Eye (tissue), 1 donor: ENCODE measurements at regions not wholly inside any gene's neighbourhood (a gene's known extent, or its start where the extent isn't known, plus 50 kb on each side); places are given as distances from the start of the nearest gene placed in this dataset.
"Not testable (repeated sequence)": the region's sequence is repeated elsewhere in the genome, so short reads cannot be mapped to it uniquely, and the experiment has no call there.

Experiments
- DNase-seq: peaks from one replicate; pipeline ENCODE4 v3.0.0-alpha.2; 2015

GRCh38 chr10:91745090-91745831, 53.0 kb upstream of the TNKS2 start:
- DNase-seq = no peak

- no peak for DNase-seq
Observed at GRCh38 chr10:91743465-91743864, 54.8 kb upstream of the TNKS2 start.

- DNase-seq = no peak
Observed at GRCh38 chr10:91742229-91742628, 56.0 kb upstream of the TNKS2 start.

- DNase-seq = no peak
Observed at GRCh38 chr10:91741356-91741755, 56.9 kb upstream of the TNKS2 start.

GRCh38 chr10:91740353-91740924, 57.8 kb upstream of the TNKS2 start:
- DNase-seq = no peak

- DNase-seq = not testable (repeated sequence)
Observed at GRCh38 chr10:91732265-91732664, 66.0 kb upstream of the TNKS2 start.

- DNase-seq = not testable (repeated sequence)
Observed at GRCh38 chr10:91729339-91729738, 68.9 kb upstream of the TNKS2 start.

GRCh38 chr10:91726355-91726754, 71.9 kb upstream of the TNKS2 start:
- no peak for DNase-seq

GRCh38 chr10:91724933-91725332, 73.3 kb upstream of the TNKS2 start:
- no peak for DNase-seq

GRCh38 chr10:91713461-91714072, 80.7 kb upstream of the PPP1R3C start:
- no peak for DNase-seq

GRCh38 chr10:91711885-91712680, 79.2 kb upstream of the PPP1R3C start:
- DNase-seq = peak; percentile 76

GRCh38 chr10:91709394-91709798, 76.5 kb upstream of the PPP1R3C start:
- DNase-seq = no peak

- DNase-seq = no peak
Observed at GRCh38 chr10:91708174-91708861, 75.4 kb upstream of the PPP1R3C start.

- no peak for DNase-seq
Observed at GRCh38 chr10:91707236-91707635, 74.4 kb upstream of the PPP1R3C start.

GRCh38 chr10:91705948-91706670, 73.2 kb upstream of the PPP1R3C start:
- no peak for DNase-seq

- DNase-seq = peak; percentile 26
Observed at GRCh38 chr10:91702620-91703019, 69.7 kb upstream of the PPP1R3C start.

GRCh38 chr10:91700788-91701444, 68.0 kb upstream of the PPP1R3C start:
- DNase-seq = no peak

- no peak for DNase-seq
Observed at GRCh38 chr10:91700273-91700672, 67.4 kb upstream of the PPP1R3C start.

GRCh38 chr10:91698258-91698657, 65.4 kb upstream of the PPP1R3C start:
- no peak for DNase-seq

- peak; percentile 32 for DNase-seq
Observed at GRCh38 chr10:91694170-91694794, 61.4 kb upstream of the PPP1R3C start.

- no peak for DNase-seq
Observed at GRCh38 chr10:91691981-91692380, 59.1 kb upstream of the PPP1R3C start.
